Ovary (tissue), 7 donors: ENCODE measurements at regions not wholly inside any gene's neighbourhood (a gene's known extent, or its start where the extent isn't known, plus 50 kb on each side); places are given as distances from the start of the nearest gene placed in this dataset.

ENCODE experiments used
- DNase-seq, 5 donors: peaks; one replicate each; pipeline ENCODE4 v3.0.0-alpha.2; 2019 to 2020
- H3K27ac ChIP-seq, 2 donors: fragments of 200-600 bp; one replicate each; pipeline versions ENCODE4 v1.5.1 to v1.8.0; 2019 to 2022
- H3K27me3 ChIP-seq: fragments of 200-600 bp; one replicate; pipeline ENCODE4 v1.8.0; 2022
- H3K36me3 ChIP-seq: fragments of 200-600 bp; sonication (generic); one replicate; pipeline ENCODE4 v1.5.1; 2019
- H3K4me1 ChIP-seq: one replicate; pipeline ENCODE4 v1.8.1; 2013; ENCODE audit warnings: mild to moderate bottlenecking, moderate library complexity; ENCODE audit not compliant: insufficient read depth
- H3K4me3 ChIP-seq: fragments of 200-600 bp; sonication (generic); one replicate; pipeline ENCODE4 v1.5.1; 2017
- H3K9me3 ChIP-seq, 2 donors: fragments of 200-600 bp in 1 of 2; sonication (generic) in 1 of 2; one replicate each; pipeline versions ENCODE4 v1.5.1 to v1.8.1; 2013 to 2019; ENCODE audit warnings: mild to moderate bottlenecking in 1 of 2, moderate library complexity in 1 of 2
- EP300 ChIP-seq: sonication (generic); formaldehyde crosslinking; IDR thresholded peaks from one replicate; pipeline ENCODE4 v1.6.1; 2017; ENCODE audit warnings: antibody characterized with exemption
- POLR2A ChIP-seq: fragments of 450-650 bp; IDR thresholded peaks from one replicate; pipeline ENCODE4 v1.6.1; 2017; ENCODE audit warnings: antibody characterized with exemption, mild to moderate bottlenecking, moderate library complexity
- WGBS, 3 donors: extraction: QIAGEN DNeasy Blood & Tissue Kit in 1 of 3; methylation state at CpG; one replicate each; pipeline versions ENCODE4 v1.1.5 to v1.1.7; 2013 to 2017; 5-methylcytosine and 5-hydroxymethylcytosine counted together
- intact Hi-C, 4 donors: fragments of 100-400 bp; cut with DNase I; formaldehyde crosslinking; loops; one replicate each; pipeline versions ENCODE4 v1.11.0 to v1.15.1; 2022 to 2023
- TF ChIP-seq, protein P1 (sequence below), 3 donors: fragments of 450-650 bp in 2 of 3; fragments of 200-600 bp in 1 of 3; IDR thresholded peaks; one replicate each; pipeline versions ENCODE4 v1.5.1 to v1.8.0; 2016 to 2022; ENCODE audit warnings: antibody characterized with exemption in 3 of 3, mild to moderate bottlenecking in 1 of 3
- donor health status: DM: no; HTN: no; CAD: no; lungs with moderate emphysema.
- donor health status: DM: no; HTN: no; CAD: no.
- donor health status: Bipolar disorder and iron deficiency.
- donor health status: DM: no; HTN: no; CAD: no.
- donor health status: DM: yes; HTN: yes; CAD: no.

DNA sequence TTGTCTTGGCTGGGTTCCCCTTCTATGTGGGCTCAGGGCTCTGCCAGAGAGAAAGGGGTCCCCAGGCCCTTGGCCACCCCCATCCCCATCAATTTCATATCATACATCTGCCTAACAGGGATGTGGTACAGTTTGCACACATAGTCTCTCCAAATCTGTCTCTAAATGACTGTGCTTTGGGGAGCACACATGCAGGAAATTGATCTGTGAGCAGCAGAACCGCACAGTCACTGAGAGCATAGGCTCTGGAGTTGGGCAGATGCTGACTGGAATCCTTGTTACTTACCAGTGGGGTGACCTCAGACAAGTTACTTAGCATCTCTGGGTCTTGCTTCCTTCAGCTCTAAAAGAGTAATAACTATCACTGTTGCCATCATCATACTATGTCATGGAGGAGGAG lies 273.9 kb downstream of the ABHD5 start:
- Histone ChIP-seq H3K27me3 (no peaks in the 10 kb centered on the region), H3K9me3 (no peaks in the 10 kb centered on the region), H3K4me1 (no peaks in the 10 kb centered on the region), H3K36me3 (no peaks in the 10 kb centered on the region), H3K4me3 (no peak overlapping the region), H3K27ac (no peak overlapping the region)
- DNase-seq = no peak
- intact Hi-C loops = no loop called here
- WGBS, 3 donors = 64 to 77% (median 67%) methylated on average over 1 of the region's 1 CpG
- no peak for TF ChIP-seq EP300
- TF ChIP-seq POLR2A = no peak
- TF ChIP-seq, protein P1, sequence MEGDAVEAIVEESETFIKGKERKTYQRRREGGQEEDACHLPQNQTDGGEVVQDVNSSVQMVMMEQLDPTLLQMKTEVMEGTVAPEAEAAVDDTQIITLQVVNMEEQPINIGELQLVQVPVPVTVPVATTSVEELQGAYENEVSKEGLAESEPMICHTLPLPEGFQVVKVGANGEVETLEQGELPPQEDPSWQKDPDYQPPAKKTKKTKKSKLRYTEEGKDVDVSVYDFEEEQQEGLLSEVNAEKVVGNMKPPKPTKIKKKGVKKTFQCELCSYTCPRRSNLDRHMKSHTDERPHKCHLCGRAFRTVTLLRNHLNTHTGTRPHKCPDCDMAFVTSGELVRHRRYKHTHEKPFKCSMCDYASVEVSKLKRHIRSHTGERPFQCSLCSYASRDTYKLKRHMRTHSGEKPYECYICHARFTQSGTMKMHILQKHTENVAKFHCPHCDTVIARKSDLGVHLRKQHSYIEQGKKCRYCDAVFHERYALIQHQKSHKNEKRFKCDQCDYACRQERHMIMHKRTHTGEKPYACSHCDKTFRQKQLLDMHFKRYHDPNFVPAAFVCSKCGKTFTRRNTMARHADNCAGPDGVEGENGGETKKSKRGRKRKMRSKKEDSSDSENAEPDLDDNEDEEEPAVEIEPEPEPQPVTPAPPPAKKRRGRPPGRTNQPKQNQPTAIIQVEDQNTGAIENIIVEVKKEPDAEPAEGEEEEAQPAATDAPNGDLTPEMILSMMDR (IDR thresholded peaks at IDR 0.05) = no peak

DNA sequence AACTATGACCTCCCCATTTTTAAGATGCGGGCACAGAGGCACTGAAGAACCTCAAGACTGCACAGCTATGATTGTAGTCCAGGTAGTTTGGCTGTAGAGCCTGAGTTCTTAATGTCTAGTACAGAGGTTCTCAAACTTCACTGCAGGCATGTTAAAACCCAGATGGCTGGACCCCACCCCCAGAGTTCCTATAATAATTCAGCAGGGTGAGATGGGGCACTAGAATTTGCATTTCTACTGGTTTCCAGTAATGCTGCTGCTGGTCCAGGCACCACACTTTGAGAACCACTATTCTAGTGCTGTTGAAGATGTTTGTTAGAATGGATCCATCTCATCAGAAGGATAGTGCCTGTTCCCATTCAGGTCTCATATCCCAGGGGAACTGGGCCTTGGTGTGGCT lies 274.9 kb downstream of the ABHD5 start:
- H3K27me3 ChIP-seq = no peaks in the 10 kb centered on the region
- WGBS, 3 donors = 92 to 97% (median 93%) methylated on average over 1 of the region's 1 CpG
- no peak overlapping the region for H3K4me3 ChIP-seq
- no peaks in the 10 kb centered on the region for H3K36me3 ChIP-seq
- TF ChIP-seq POLR2A (no peak), EP300 (no peak)
- TF ChIP-seq, protein P1 (IDR thresholded peaks at IDR 0.05) = no peak
- intact Hi-C loops = no loop called here
- DNase-seq = no peak
- H3K4me1 ChIP-seq = no peaks in the 10 kb centered on the region
- no peak overlapping the region for H3K27ac ChIP-seq
- no peaks in the 10 kb centered on the region for H3K9me3 ChIP-seq

DNA sequence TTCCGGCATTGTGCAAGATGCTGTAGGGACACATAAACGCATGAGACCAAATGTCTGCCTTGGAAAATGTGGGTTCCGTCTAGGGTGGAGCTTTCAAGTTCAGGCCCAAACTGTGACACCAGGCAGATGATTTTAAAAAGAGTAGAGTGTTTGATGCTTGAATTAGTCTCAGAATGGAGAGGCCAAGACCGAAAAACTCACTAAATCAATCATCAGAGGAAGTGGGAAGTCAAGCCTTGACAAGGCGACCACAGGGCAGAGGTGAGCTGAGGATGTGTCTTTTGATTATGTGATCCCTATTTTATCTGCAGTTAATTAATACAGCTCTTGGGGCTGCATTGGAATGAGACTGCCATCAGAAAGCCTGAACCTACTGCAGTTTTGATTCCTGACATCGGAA lies 275.4 kb downstream of the ABHD5 start:
- no peak for DNase-seq
- 81 to 88% (median 88%) methylated on average over 6 of the region's 6 CpGs for WGBS, 3 donors
- H3K4me1 ChIP-seq = no peaks in the 10 kb centered on the region
- no peaks in the 10 kb centered on the region for H3K27me3 ChIP-seq
- TF ChIP-seq EP300 (no peak), POLR2A (no peak)
- TF ChIP-seq, protein P1 (IDR thresholded peaks at IDR 0.05) = no peak
- H3K9me3 ChIP-seq = no peaks in the 10 kb centered on the region
- H3K27ac ChIP-seq = no peak overlapping the region
- H3K36me3 ChIP-seq = no peaks in the 10 kb centered on the region
- intact Hi-C loops = no loop called here
- H3K4me3 ChIP-seq = no peak overlapping the region

DNA sequence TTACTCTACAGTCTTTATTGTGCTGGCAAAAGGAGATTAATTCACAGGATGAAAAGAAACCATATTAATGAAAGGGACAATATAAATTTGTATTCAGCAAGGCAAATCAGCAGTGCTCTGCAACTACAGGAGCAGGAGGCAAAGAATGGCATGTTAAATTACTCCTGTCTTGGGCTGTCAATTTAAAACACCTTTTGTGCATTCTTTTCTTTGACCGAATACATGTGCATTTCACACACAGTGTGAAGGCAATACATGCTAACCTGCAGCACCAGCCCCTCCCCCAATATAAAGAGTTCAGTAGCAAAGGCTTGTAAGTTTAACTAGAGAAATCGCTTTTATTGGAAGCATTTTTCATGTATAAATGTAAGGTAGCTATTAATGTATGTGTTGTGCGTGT lies 275.2 kb upstream of the TOPAZ1 start:
- Histone ChIP-seq H3K27me3 (no peaks in the 10 kb centered on the region), H3K36me3 (no peaks in the 10 kb centered on the region), H3K9me3 (no peaks in the 10 kb centered on the region), H3K27ac (no peak overlapping the region), H3K4me3 (no peak overlapping the region), H3K4me1 (no peaks in the 10 kb centered on the region)
- intact Hi-C loops = no loop called here
- no peak for DNase-seq
- 82 to 83% (median 82%) methylated on average over 3 of the region's 3 CpGs for WGBS, 3 donors
- TF ChIP-seq, protein P1 (IDR thresholded peaks at IDR 0.05) = no peak
- TF ChIP-seq POLR2A (no peak), EP300 (no peak)

DNA sequence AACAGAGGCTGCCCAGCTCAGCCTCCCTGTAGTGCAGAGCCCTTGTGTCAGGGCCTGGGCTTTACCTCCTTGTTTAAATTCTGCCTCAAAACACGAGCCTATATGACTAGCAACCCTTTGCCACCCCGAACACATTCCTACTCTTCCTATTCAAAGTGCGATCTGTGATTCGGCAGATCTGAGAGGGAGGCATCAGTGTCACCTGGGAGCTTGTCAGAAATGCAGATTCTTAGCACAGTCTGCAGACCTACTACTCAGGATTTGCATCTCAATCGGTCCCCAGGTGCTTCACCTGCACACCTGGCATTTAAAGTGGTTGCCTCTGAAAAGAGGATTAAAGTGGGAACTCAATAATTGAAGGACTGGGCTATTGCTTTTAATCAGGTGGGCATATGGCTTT lies 273.2 kb upstream of the TOPAZ1 start:
- no peak for TF ChIP-seq EP300
- TF ChIP-seq, protein P1 (IDR thresholded peaks at IDR 0.05) = no peak
- no peak for TF ChIP-seq POLR2A
- Histone ChIP-seq H3K4me1 (no peaks in the 10 kb centered on the region), H3K9me3 (no peaks in the 10 kb centered on the region), H3K4me3 (no peak overlapping the region), H3K27me3 (no peaks in the 10 kb centered on the region), H3K27ac (no peak overlapping the region), H3K36me3 (no peaks in the 10 kb centered on the region)
- no peak for DNase-seq
- intact Hi-C loops = no loop called here
- 48 to 55% (median 54%) methylated on average over 5 of the region's 5 CpGs for WGBS, 3 donors
